Ishikawa (cell line): ENCODE measurements at regions not wholly inside any gene's neighbourhood (a gene's known extent, or its start where the extent isn't known, plus 50 kb on each side); places are given as distances from the start of the nearest gene placed in this dataset.

ENCODE experiments used
- CEBPB ChIP-seq: IDR thresholded peaks from 2 replicates; pipeline ENCODE4 v1.6.1; 2012
- CREB1 ChIP-seq: IDR thresholded peaks from 2 replicates; pipeline ENCODE4 v1.6.1; 2012; ENCODE audit warnings: low read depth
- EGR1 ChIP-seq: IDR thresholded peaks from 2 replicates; pipeline ENCODE4 v1.6.1; 2012
- EP300 ChIP-seq: IDR thresholded peaks from 2 replicates; pipeline ENCODE4 v1.6.1; 2012; ENCODE audit warnings: borderline replicate concordance
- FOXM1 ChIP-seq: IDR thresholded peaks from 2 replicates; pipeline ENCODE4 v1.6.1; 2012; ENCODE audit warnings: low read depth, borderline replicate concordance
- MAX ChIP-seq: IDR thresholded peaks from 2 replicates; pipeline ENCODE4 v1.6.1; 2012
- NFIC ChIP-seq: IDR thresholded peaks from 2 replicates; pipeline ENCODE4 v1.6.1; 2012
- RAD21 ChIP-seq: IDR thresholded peaks from 2 replicates; pipeline ENCODE4 v1.6.1; 2012; ENCODE audit warnings: low read depth
- REST ChIP-seq: IDR thresholded peaks from 2 replicates; pipeline ENCODE4 v1.6.1; 2012; ENCODE audit warnings: low read depth, mild to moderate bottlenecking
- TAF1 ChIP-seq: IDR thresholded peaks from 2 replicates; pipeline ENCODE4 v1.6.1; 2012; ENCODE audit warnings: low read depth, mild to moderate bottlenecking
- TCF12 ChIP-seq: IDR thresholded peaks from 2 replicates; pipeline ENCODE4 v1.6.1; 2012; ENCODE audit warnings: low read depth
- TEAD4 ChIP-seq: IDR thresholded peaks from 2 replicates; pipeline ENCODE4 v1.6.1; 2012
- USF1 ChIP-seq: IDR thresholded peaks from 2 replicates; pipeline ENCODE4 v1.6.1; 2012
- YY1 ChIP-seq: IDR thresholded peaks from 2 replicates; pipeline ENCODE4 v1.6.1; 2012; ENCODE audit warnings: low read depth
- ZBTB7A ChIP-seq: IDR thresholded peaks from 2 replicates; pipeline ENCODE4 v1.6.1; 2012; ENCODE audit warnings: low read depth

- TF ChIP-seq CREB1 (no peak), CEBPB (no peak), TCF12 (no peak), FOXM1 (no peak)
Measured at GRCh38 chr13:34722922-34723321, 219.1 kb upstream of the NBEA start.

- TF ChIP-seq EP300 (no peak), RAD21 (no peak), TAF1 (no peak), EGR1 (no peak), CREB1 (no peak), REST (no peak), MAX (no peak), CEBPB (no peak), TEAD4 (no peak), USF1 (no peak), FOXM1 (no peak), ZBTB7A (no peak), TCF12 (no peak), NFIC (no peak), YY1 (no peak)
Measured at GRCh38 chr13:34730961-34731360, 211.1 kb upstream of the NBEA start.

GRCh38 chr13:34731486-34731885 is 210.6 kb upstream of the NBEA start:
- TF ChIP-seq RAD21 = no peak
- no peak for TF ChIP-seq FOXM1
- no peak for TF ChIP-seq YY1
- no peak for TF ChIP-seq TEAD4
- no peak for TF ChIP-seq CEBPB
- TF ChIP-seq REST = no peak
- no peak for TF ChIP-seq CREB1
- TF ChIP-seq TCF12 = no peak
- no peak for TF ChIP-seq USF1
- TF ChIP-seq EP300 = no peak
- no peak for TF ChIP-seq NFIC
- no peak for TF ChIP-seq EGR1

- TF ChIP-seq MAX = no peak
- no peak for TF ChIP-seq EGR1
- TF ChIP-seq TCF12 = no peak
- no peak for TF ChIP-seq EP300
- no peak for TF ChIP-seq TEAD4
Measured at GRCh38 chr13:34733721-34734120, 208.3 kb upstream of the NBEA start.

- TF ChIP-seq EGR1 (no peak), NFIC (no peak), CEBPB (no peak), MAX (no peak), TAF1 (no peak), FOXM1 (no peak)
Measured at GRCh38 chr13:34734932-34735331, 207.1 kb upstream of the NBEA start.

GRCh38 chr13:34738254-34738992 is 203.6 kb upstream of the NBEA start:
- TF ChIP-seq CREB1 (no peak), CEBPB (no peak), EGR1 (no peak), FOXM1 (no peak), TCF12 (no peak), NFIC (no peak), RAD21 (no peak), MAX (no peak), YY1 (no peak), EP300 (no peak), TAF1 (no peak), USF1 (no peak), REST (no peak), ZBTB7A (no peak), TEAD4 (no peak)
